ENCODE measurements at regions not wholly inside any gene's neighbourhood (a gene's known extent, or its start where the extent isn't known, plus 50 kb on each side); places are given as distances from the start of the nearest gene placed in this dataset.
"Not testable (repeated sequence)": the region's sequence is repeated elsewhere in the genome, so short reads cannot be mapped to it uniquely, and the experiment has no call there.

DNA sequence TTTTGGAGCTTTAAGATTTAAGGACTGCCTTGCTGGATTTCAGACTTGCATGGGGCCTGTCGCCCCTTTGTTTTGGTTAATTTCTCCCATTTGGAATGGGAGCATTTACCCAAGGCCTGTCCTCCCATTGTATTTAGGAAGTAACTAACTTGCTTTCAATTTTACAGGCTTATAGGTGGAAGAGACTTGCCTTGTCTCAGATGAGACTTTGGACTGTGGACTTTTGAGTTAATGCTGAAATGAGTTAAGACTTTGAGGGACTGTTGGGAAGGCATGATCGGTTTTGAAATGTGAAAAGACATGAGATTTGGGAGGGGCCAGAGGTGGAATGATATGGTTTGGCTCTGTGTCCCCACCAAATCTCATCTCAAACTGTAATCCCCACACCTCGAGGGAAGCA lies 56.5 kb upstream of the TNFSF10 start:
- H3K27ac Mint-ChIP-seq: peak overlapping the region; percentile 88
- peaks cover 34% of the 10 kb centered on the region for H3K9me3 Mint-ChIP-seq
- DNase-seq (ENCODE audit: low spot score); H3K27me3 Mint-ChIP-seq (ENCODE audit: insufficient read depth): not testable (repeated sequence)
- intact Hi-C loops (cut with micrococcal nuclease): loop anchor here (1.0 to 2.0 kb wide), 4 partner anchors 16 to 473 kb away; partner anchors contain the start of gene TNFSF10
- peaks cover 86% of the 10 kb centered on the region for H3K4me1 Mint-ChIP-seq (ENCODE audit: low read depth)
- H3K36me3 Mint-ChIP-seq (ENCODE audit: low read depth): peaks cover 32% of the 10 kb centered on the region
- peak overlapping the region; percentile 79 for H3K4me3 Mint-ChIP-seq

DNA sequence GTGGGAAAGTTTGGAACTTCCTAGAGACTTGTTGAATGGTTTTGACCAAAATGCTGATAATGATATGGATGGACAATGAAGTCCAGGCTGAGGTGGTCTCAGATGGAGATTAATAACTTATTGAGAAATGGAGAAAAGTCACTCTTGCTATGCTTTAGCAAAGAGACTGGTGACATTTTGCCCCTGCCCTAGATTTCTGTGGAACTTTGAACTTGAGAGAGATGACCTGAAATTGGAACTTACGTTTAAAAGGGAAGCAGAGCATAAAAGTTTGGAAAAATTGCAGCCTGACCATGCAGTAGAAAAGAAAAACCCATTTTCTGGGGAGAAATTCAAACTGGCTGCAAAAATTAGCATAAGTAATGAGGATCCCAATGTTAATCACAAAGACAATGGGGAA lies 55.5 kb upstream of the TNFSF10 start:
- H3K4me1 Mint-ChIP-seq (ENCODE audit: low read depth): peaks cover 77% of the 10 kb centered on the region
- peak overlapping the region; percentile 62 for H3K4me3 Mint-ChIP-seq
- H3K27me3 Mint-ChIP-seq (ENCODE audit: insufficient read depth); intact Hi-C loops (cut with micrococcal nuclease); DNase-seq (ENCODE audit: low spot score): not testable (repeated sequence)
- H3K27ac Mint-ChIP-seq: peak overlapping the region; percentile 88
- peaks cover 28% of the 10 kb centered on the region for H3K36me3 Mint-ChIP-seq (ENCODE audit: low read depth)
- H3K9me3 Mint-ChIP-seq: peaks cover 32% of the 10 kb centered on the region

DNA sequence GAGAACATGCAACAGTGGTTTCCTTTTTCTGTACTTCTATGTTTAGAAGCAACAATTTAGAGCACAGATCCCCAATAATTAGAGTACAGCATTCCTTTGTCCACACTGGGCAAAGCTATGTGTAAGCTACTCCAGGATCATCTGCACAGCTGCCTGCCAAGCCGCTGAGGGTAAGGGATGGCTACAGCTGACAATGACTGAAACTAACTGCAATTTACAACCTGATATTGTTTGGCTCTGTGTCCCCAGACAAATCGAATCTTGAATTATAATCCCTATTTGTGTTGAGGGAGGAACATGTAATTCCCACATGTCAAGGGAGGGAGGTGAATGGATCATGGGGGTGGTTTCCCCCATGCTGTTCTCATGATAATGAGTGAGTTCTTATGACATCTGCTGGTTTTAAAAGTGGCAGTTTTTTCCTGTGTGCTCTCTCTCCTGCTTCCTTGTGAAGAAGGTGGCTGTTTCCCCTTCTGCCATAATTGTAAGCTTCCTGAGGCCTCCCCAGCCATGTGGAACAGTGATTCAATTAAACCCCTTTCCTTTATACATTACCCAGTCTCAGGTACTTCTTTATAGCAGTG lies 54.8 kb upstream of the TNFSF10 start:
- H3K36me3 Mint-ChIP-seq (ENCODE audit: low read depth): peaks cover 27% of the 10 kb centered on the region
- DNase-seq (ENCODE audit: low spot score): no peak

DNA sequence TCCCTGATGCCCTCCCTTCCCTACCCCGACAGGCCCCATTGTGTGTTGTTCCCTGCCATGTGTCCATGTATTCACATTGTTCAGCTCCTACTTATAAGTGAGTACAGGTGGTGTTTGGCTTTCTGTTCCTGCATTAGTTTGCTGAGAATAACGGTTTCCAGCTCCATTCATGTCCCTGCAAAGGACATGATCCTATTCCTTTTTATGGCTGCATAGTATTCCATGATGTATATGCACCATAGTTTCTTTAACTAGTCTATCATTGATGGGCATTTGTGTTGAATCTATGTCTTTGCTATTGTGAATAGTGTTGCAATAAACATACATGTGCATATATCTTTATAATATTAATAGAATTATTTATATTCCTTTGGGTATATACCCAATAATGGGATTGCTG lies 52.1 kb upstream of the TNFSF10 start:
- H3K9me3 Mint-ChIP-seq: peaks cover 38% of the 10 kb centered on the region
- peaks cover 51% of the 10 kb centered on the region for H3K4me1 Mint-ChIP-seq (ENCODE audit: low read depth)
- intact Hi-C loops (cut with micrococcal nuclease): no loop called here
- no peak for DNase-seq (ENCODE audit: low spot score)
- no peak overlapping the region for H3K27ac Mint-ChIP-seq
- H3K36me3 Mint-ChIP-seq (ENCODE audit: low read depth): peaks cover 32% of the 10 kb centered on the region
- H3K27me3 Mint-ChIP-seq (ENCODE audit: insufficient read depth): no peaks in the 10 kb centered on the region
- H3K4me3 Mint-ChIP-seq: no peak overlapping the region

More for the DNA sequence above, 54.8 kb upstream of the TNFSF10 start:
- intact Hi-C loops (cut with micrococcal nuclease): no loop called here
- Mint-ChIP-seq H3K4me1 (ENCODE audit: low read depth) (peaks cover 77% of the 10 kb centered on the region), H3K27me3 (ENCODE audit: insufficient read depth) (no peaks in the 10 kb centered on the region), H3K4me3 (peak overlapping the region; percentile 62), H3K9me3 (peaks cover 29% of the 10 kb centered on the region), H3K27ac (peak overlapping the region; percentile 88)

DNA sequence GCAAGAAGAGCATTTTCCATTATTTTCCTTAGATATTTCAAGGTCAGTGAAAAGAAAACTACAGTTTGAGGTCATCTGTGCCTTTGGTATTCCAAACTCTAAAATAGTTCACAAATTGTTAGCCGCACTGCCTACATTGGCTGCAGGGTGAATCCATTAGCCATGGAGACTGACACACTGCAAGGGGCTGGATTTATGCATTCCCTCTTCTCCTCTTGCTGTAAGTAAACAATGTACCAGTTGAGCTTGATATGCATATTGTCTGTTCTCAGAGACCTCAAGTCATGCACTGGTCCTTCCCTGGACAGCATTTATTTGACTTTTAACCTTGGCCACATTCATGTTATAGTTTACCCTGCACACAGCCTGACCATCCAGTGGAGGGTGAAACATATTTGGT lies 50.2 kb upstream of the TNFSF10 start:
- Mint-ChIP-seq H3K4me3 (no peak overlapping the region), H3K36me3 (ENCODE audit: low read depth) (peaks cover 28% of the 10 kb centered on the region), H3K9me3 (peaks cover 42% of the 10 kb centered on the region), H3K27ac (no peak overlapping the region), H3K27me3 (ENCODE audit: insufficient read depth) (no peaks in the 10 kb centered on the region), H3K4me1 (ENCODE audit: low read depth) (peaks cover 48% of the 10 kb centered on the region)
- no peak for DNase-seq (ENCODE audit: low spot score)
- intact Hi-C loops (cut with micrococcal nuclease): loop anchor here (1.0 kb wide), 1 partner anchor 10 kb away; no protein-coding TSS in a partner anchor

All from activated T-helper 1 cell treated with anti-CD3 and anti-CD28 coated beads, Interleukin-12 subunit alpha, Interleukin-12 subunit beta, Interleukin-2, Interleukin-4 antibody, amounts not matched to agents 30 ng/mL and 10 ng/mL and 1 ng/mL, durations not matched to agents 14 hours and 24 hours and 36 hours (primary cell).